Duodenal mucosa (tissue), 2 donors: ENCODE measurements at regions not wholly inside any gene's neighbourhood (a gene's known extent, or its start where the extent isn't known, plus 50 kb on each side); places are given as distances from the start of the nearest gene placed in this dataset.

Source experiments
- H3K27ac ChIP-seq: one replicate; pipeline ENCODE4 v1.7.0; 2013; ENCODE audit warnings: low read depth, low read length
- H3K27me3 ChIP-seq, 2 donors: one replicate each; pipeline ENCODE4 v1.7.0; 2013; ENCODE audit warnings: low read length in 2 of 2, control low read depth in 1 of 2; ENCODE audit not compliant: insufficient read depth in 2 of 2, control insufficient read depth in 1 of 2
- H3K36me3 ChIP-seq, 2 donors: one replicate each; pipeline ENCODE4 v1.7.0; 2013; ENCODE audit warnings: low read length in 2 of 2, control low read depth in 1 of 2; ENCODE audit not compliant: insufficient read depth in 2 of 2, control insufficient read depth in 1 of 2
- H3K4me1 ChIP-seq, 2 donors: one replicate each; pipeline ENCODE4 v1.7.0; 2013; ENCODE audit warnings: low read length in 2 of 2, control low read depth in 1 of 2; ENCODE audit not compliant: insufficient read depth in 2 of 2, control insufficient read depth in 1 of 2
- H3K4me3 ChIP-seq, 2 donors: one replicate each; pipeline ENCODE4 v1.7.0; 2013; ENCODE audit warnings: low read length in 2 of 2, low read depth in 1 of 2
- H3K9ac ChIP-seq, 2 donors: one replicate each; pipeline ENCODE4 v1.7.0; 2013; ENCODE audit warnings: low read length in 2 of 2, low read depth in 1 of 2
- H3K9me3 ChIP-seq, 2 donors: one replicate each; pipeline ENCODE4 v1.7.0; 2013; ENCODE audit warnings: low read length in 2 of 2, control low read depth in 1 of 2; ENCODE audit not compliant: control insufficient read depth in 1 of 2

DNA sequence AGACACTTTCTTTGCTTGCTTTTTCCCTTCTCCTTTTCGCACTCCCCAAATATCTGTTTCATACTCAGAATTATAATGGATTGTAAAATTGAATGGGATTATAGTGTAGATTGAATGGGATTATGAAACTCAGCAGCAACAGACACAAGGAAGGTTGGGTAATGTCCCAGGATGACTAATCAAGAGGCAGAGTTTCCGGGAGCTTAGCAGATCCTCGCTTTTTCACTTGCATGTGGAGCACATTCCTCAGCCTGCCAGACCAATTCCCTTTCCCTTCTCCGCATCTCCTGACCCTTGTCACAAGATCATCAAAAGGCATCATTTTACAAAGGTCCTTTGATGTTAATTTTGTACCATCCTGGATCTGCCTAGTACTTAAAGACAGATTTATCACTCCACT, 55.1 kb upstream of the SLC1A1 start:
- no peak overlapping the region for H3K9ac ChIP-seq
- H3K4me1 ChIP-seq: peaks cover 16 to 17% of the 10 kb centered on the region in 2 donors
- no peak overlapping the region for H3K4me3 ChIP-seq

DNA sequence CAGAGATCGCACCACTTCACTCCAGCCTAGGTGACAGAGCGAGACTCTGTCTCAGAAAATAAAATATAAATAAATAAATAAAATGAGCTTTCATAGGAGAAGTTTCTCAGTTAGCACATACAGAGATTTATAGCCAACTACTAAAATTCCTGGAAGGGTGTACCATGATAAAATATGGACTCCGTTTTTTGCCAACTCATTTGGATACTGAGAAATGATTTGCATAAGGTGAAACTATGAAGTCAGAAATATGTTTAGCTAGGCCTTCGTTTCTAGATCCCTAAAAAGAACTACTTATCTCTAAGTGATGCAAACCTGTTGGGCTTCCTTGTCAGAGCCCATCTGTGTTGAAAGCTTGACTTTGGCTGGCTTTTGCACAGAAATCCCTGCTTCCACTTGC, 56.9 kb upstream of the SLC1A1 start:
- Histone ChIP-seq H3K4me1 (peaks cover 23 to 27% of the 10 kb centered on the region in 2 donors), H3K9me3 (no peaks in the 10 kb centered on the region), H3K27me3 (no peaks in the 10 kb centered on the region), H3K36me3 (no peaks in the 10 kb centered on the region), H3K4me3 (no peak overlapping the region), H3K9ac (no peak overlapping the region), H3K27ac (no peak overlapping the region)

More for the DNA sequence above, 55.1 kb upstream of the SLC1A1 start:
- H3K27me3 ChIP-seq: no peaks in the 10 kb centered on the region
- H3K9me3 ChIP-seq: no peaks in the 10 kb centered on the region
- H3K27ac ChIP-seq: no peak overlapping the region
- H3K36me3 ChIP-seq: no peaks in the 10 kb centered on the region

DNA sequence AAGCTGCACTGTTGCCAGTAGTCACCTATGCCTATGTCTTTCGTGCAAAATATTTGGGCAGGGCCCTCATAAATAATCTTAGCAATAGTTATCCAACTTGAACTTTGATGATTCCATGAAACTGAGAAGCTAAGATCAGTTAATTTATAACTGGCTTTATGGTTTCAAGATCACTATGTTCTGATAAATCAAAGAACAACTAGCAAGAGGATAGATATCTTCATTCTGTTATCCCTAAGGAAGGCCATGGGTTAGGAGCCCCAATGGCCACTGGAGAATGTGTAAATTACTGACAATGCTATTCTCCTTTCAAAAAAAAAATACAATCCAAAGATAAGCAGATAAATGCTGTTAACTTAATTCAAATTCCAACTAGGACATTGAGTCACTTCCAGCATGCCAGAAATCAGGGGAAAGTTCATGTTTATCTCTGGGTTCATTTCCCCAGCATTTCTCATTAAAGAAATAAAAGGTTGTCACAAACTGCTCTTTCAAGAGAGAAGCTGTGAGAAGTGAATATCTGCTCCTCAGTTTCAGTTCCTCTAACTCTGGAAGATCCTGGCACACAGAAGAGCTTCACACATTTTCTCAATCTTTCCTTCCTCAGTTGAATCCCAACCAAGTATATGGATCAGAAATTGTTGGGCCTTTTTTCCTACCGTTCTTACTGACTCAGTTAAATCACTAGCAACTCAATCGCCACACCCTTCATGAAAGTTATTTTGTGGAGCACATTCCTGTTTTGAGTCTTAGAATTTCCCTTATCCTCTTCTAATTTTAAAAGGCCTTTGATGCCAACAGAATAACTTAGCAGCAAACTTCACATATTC, 59.6 kb upstream of the SLC1A1 start:
- Histone ChIP-seq H3K27me3 (no peaks in the 10 kb centered on the region), H3K36me3 (no peaks in the 10 kb centered on the region), H3K4me1 (peaks cover 24 to 30% of the 10 kb centered on the region in 2 donors), H3K9me3 (no peaks in the 10 kb centered on the region), H3K27ac (no peak overlapping the region), H3K4me3 (peak overlapping the region in 1 of 2 donors; percentile 11), H3K9ac (no peak overlapping the region)

DNA sequence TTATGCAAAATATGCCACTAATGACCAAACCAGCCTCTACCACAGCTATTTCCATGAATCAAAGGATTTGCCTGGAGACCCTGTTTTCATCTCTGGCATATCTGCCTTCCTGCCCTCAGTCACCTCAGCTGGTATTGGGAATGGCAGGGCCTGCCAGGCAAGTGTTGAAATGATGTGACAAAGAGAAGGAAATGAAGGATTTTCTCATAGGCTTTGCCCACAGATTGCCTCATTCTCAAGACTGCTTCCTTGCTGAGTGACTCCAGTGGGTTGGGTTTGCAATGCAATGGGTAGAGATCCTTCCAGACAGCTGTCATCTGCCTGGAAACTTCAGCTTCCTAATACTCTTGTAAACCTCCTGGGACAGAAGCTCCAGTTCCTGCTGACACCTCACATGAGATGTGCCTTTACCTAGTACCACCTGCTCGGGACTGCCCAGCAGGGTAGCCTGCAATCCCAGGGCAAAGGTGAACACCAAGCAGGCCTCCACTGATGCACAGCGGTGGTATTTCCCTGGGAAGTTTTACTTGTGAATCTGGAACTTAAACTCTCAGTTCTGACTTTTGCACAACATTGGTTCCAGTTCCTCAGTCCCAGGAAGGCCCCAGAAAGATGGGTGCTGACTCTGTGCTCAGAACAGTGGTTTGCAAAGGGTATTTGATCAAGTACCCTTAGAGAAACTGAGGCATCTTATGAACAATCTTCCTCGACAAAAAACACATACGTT, 64.8 kb upstream of the SLC1A1 start:
- no peak overlapping the region for H3K27ac ChIP-seq
- no peak overlapping the region for H3K9ac ChIP-seq
- H3K4me1 ChIP-seq: peaks cover 26 to 38% of the 10 kb centered on the region in 2 donors
- H3K4me3 ChIP-seq: no peak overlapping the region
- no peaks in the 10 kb centered on the region for H3K36me3 ChIP-seq
- H3K27me3 ChIP-seq: no peaks in the 10 kb centered on the region
- no peaks in the 10 kb centered on the region for H3K9me3 ChIP-seq

DNA sequence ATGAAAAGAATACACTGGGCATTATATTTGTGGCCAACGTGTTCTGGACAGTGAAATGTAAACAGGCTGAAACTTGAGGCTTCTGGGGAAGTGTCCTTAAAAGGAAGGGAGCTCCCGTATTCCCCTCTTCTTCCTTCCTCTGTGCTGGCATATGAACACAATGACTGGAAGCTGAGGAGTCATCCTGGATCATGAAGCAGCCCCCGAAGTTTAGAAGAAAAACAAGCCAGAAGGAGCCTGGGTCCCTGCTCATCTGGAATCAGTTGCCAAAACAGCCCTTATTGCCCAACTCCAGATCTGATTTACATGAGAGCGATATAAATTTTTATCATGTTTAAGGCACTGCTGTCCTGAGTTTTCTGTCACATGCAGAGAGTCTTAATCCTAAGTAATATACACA, 65.4 kb upstream of the SLC1A1 start:
- H3K4me1 ChIP-seq: peaks cover 20 to 32% of the 10 kb centered on the region in 2 donors

DNA sequence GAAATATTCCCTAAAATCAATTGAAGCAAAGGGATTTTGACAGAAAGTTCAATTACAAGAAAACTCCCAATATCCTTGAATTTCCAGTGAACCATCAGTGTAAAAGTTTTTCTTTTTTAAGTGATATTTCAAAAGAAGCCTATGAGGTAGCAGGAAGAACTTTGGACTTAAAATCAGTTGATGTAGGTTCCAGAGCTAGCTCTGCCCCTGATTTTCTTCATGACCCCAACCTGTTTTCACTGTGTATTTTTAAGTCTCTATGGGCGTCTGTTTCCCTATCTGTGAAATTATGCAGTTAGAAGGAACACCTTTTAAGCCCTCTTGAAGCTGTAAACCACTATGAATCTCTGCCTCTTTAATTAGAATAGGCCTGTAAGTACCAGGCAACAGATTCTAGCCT, 66.2 kb upstream of the SLC1A1 start:
- H3K9me3 ChIP-seq: no peaks in the 10 kb centered on the region
- no peaks in the 10 kb centered on the region for H3K27me3 ChIP-seq
- no peak overlapping the region for H3K4me3 ChIP-seq
- no peak overlapping the region for H3K9ac ChIP-seq
- no peaks in the 10 kb centered on the region for H3K36me3 ChIP-seq
- H3K27ac ChIP-seq: no peak overlapping the region
- H3K4me1 ChIP-seq: peaks cover 17 to 25% of the 10 kb centered on the region in 2 donors

More for the DNA sequence above, 65.4 kb upstream of the SLC1A1 start:
- Histone ChIP-seq H3K27ac (no peak overlapping the region), H3K9ac (no peak overlapping the region), H3K9me3 (no peaks in the 10 kb centered on the region), H3K27me3 (no peaks in the 10 kb centered on the region), H3K36me3 (no peaks in the 10 kb centered on the region), H3K4me3 (no peak overlapping the region)

DNA sequence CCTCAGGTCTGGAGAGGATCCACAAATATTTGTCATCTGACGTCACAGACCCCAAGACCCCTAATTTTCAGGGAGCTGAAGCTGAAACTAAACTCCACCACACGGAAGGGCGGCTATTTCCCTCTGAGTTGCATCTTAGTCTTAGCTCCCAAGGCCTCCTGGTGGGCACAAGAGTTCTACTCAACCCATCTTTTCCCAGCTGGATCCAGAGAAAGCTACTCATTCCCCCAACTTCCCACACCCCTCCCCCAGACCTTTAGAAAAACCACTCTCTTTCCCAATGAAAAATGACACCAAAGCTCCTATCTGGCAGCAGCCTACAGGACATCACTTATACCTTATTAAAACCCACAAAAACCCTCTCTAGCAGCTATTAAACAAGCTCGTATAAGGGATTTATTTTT, 67.1 kb upstream of the SLC1A1 start:
- H3K4me3 ChIP-seq: no peak overlapping the region
- no peaks in the 10 kb centered on the region for H3K9me3 ChIP-seq
- peaks cover 17 to 25% of the 10 kb centered on the region in 2 donors for H3K4me1 ChIP-seq
- no peak overlapping the region for H3K27ac ChIP-seq
- no peaks in the 10 kb centered on the region for H3K36me3 ChIP-seq
- H3K9ac ChIP-seq: no peak overlapping the region
- H3K27me3 ChIP-seq: no peaks in the 10 kb centered on the region

DNA sequence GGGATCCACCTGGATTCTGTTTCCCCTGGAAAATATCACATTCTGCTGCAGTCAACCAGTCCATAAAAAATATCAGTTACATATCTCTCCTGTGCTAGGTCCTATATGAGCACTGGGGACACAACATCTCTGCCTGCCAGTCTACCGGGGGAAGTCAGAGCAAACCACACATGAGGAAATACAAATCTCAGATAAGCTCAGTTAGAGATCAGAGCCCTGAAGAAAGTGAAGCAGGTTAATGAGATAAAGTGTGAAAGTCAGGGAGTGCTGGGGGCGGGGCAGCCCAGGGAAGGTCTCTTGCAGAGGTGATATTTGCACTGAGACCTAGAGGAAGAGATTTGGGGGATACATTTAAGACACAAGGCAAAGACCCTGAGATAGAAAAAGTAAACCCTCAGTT, 67.8 kb upstream of the SLC1A1 start:
- Histone ChIP-seq H3K4me3 (no peak overlapping the region), H3K27ac (no peak overlapping the region), H3K27me3 (no peaks in the 10 kb centered on the region), H3K9me3 (no peaks in the 10 kb centered on the region), H3K4me1 (peaks cover 17 to 25% of the 10 kb centered on the region in 2 donors), H3K9ac (no peak overlapping the region), H3K36me3 (no peaks in the 10 kb centered on the region)

DNA sequence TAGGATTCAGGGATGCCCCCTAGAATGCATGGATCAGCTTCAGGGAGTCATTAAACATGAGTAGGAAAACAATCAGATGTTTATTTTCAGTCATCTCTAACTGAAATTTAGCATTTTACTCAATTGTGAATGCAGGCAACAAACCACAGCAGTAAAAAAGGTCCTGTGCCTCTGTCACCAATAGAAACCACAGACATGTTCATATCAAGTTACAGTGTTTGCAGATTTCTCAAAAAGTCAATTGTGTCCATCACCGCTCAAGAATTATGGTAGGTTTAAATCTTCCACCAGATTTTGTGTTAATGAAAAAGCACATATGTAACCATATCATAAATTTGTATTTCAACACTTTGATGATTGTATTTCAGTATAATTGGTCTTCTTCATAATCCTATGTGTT, 68.4 kb upstream of the SLC1A1 start:
- Histone ChIP-seq H3K9ac (no peak overlapping the region), H3K27ac (no peak overlapping the region), H3K9me3 (no peaks in the 10 kb centered on the region), H3K36me3 (no peaks in the 10 kb centered on the region), H3K4me3 (no peak overlapping the region), H3K4me1 (peaks cover 17 to 25% of the 10 kb centered on the region in 2 donors), H3K27me3 (no peaks in the 10 kb centered on the region)

DNA sequence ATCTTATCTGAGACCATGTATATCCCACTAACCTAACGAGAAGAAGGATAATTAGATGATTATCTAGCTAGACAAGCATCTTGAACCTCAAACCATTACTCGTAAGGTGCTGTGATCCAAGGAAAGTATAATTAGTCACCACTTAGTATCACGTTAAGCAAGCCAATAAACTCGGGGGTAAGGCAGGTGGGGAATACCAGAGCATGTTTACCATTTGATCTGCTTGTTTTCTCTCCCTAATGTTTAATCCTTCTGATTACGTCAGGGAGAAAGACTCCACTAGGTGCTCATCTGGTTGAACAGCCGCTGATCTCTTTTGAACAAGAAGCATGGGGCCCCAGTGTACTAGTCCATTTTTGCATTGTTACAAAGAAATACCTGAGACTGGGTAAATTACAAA, 69.9 kb upstream of the SLC1A1 start:
- Histone ChIP-seq H3K9ac (no peak overlapping the region), H3K4me3 (no peak overlapping the region), H3K4me1 (peaks cover 13 to 19% of the 10 kb centered on the region in 2 donors), H3K36me3 (no peaks in the 10 kb centered on the region), H3K27ac (no peak overlapping the region), H3K27me3 (no peaks in the 10 kb centered on the region), H3K9me3 (no peaks in the 10 kb centered on the region)
